ENCODE measurements at regions not wholly inside any gene's neighbourhood (a gene's known extent, or its start where the extent isn't known, plus 50 kb on each side); places are given as distances from the start of the nearest gene placed in this dataset.
"Not testable (repeated sequence)": the region's sequence is repeated elsewhere in the genome, so short reads cannot be mapped to it uniquely, and the experiment has no call there.

DNA sequence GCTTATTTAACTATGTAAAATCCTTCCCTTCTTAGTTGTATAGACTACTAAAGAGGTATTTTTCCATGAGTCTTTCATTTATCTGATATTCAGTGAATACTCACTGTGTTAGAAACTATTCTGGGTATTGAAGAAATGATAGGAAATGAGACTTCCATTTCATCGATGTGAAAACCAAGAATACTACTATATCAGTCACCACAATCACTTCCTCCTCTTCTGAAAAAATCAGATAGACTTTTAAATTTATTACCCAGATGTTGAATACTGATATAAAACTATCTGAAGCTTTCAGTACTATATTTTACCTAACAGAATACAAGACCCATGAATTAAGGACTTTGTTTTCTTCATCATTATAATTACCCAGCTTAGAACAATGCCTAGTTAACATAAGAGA lies 1801.1 kb upstream of the CELF4 start:
- DNase-seq, result no peak

DNA sequence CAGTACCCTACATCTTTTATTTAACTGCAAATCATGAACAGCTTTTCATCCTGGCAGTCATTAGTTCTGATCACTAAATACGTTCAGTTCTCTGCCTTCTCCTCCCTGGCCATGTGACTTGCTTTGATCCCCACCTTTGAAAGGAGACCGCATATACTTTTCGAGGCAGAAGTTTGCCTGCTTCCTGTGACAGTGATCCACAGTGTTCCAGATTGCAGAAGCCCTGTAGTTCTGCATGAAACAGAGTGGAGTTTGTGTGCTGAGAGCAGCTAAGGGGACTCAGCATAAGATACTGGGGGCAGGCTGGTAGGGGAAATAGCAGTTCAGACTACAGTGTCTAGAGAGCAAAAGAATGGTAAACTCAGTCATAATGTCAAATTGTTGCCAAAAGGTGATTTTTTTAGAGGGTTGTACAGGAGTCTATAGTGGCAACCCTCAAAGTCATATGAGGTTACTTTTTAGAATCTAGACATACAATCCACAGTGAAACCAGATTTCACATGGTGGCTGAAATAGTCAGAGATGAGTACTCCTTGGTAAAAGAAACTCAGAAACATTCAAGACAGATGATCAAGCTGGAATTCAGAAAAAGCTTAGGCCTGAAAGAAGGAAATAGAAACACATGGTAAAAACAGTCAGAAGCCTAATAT lies 1800.4 kb upstream of the CELF4 start:
- no peak for DNase-seq

DNA sequence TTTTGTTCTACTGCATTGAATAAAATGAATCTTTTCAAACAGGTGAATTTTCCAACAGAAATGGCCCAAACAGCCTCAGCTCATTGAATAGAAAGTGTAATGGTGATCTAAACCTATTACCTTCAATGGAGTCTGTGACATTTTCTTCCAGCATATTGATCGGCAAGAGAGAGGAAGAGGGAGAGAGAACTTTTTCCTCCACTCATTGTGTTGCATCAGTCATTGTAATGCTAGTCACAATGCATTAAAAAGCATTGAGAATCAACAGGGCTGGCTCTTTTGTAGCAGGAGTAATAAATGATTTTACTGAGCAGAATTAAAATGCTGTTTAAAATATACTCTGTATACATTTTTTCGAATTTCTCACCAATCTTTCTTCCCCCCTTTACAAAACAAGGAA lies 1794.5 kb upstream of the CELF4 start:
- DNase-seq, result no peak

DNA sequence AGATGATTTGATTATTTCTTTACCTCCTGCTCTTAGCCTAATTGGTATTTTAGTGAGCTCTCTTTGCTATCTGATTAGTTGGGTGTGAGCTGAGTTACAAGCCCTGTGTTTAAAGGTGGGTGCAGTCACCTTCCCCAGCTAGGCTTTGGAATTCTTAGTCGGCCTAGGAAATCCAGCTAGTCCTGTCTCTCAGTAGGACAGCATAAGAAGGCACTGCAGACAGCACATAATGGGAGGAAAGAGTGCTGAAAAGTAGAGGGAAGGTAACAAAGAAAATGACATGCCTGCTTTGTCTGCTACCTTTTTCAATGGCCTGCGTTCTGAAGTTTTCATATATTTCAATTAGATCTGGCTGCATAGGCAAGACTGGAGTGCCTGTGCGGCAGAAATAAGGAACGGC lies 1794.0 kb upstream of the CELF4 start:
- no peak for DNase-seq

DNA sequence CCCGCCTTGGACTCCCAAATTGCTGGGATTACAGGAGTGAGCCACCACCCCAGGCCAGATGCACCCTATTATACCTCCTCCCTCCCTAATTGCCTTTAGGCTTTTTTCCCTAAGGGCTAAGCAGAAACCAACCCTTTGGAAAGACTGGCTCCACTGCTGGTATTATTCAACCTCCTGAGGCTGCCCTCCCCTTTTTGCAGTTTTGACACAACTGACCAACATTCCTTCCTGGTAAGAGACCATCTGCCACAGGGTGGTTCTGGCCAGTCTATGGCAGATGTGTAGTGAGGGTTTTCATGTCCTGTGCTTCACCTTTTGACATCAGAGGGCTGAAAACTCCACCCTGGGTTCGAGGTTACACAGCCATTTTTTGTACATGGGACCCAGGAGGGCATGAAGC lies 1785.3 kb upstream of the CELF4 start:
- DNase-seq, result no peak

DNA sequence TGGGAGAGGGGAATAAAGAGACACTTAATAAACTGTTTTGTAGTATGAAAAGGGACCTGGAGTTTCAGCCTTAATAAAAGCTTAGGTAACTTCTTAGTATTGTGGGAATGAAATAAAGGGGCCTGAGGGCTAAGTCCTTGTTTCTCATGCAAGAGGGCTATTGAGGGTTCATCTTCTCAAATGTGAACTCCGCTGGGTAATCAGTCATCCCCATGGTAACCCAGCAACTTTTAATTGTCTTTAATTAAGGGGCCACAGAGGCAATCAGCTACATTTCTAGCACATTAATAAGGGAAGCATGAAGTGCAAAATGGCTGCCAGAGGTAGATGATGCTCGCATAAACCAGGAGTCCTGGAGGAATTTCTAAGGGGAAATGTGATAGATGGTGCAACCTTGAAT lies 1784.2 kb upstream of the CELF4 start:
- DNase-seq, result no peak

DNA sequence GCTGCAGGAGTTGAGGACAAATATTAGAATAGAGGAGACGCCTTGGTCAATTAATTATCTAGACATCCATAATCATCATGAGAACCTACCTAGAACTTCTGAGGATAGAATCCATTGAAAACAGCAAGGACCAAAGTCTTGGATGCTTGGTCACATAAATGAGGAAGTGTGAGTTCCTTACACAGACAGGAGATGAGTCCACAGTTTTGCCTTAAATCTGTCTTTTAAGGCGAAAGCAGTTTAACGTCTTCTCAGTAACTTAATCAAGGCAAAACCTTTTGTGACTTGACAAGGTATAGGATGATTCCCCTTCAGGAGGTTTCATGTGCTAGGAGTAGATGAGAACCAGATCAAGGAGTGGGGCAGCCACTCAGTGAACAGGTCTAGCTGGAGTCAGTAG lies 1783.2 kb upstream of the CELF4 start:
- no peak for DNase-seq

DNA sequence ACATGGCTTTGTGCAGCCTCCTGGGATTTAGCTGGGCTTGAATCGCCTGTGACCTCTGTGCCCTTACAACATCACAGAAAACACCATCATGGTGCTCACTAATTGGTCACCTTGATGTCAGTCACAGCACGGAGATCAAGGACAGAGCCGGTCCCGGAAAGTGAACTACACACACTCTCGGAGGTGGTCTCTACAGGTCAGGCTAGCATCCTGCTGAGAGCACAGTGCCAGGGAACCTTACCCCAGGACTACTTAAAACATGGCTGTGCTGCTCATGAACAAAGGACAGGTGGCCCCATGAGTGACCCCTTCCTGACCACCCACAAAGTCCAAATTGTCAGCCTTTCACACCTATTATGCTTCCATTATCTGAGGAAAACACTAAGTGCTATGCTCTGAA lies 1782.1 kb upstream of the CELF4 start:
- no peak for DNase-seq

DNA sequence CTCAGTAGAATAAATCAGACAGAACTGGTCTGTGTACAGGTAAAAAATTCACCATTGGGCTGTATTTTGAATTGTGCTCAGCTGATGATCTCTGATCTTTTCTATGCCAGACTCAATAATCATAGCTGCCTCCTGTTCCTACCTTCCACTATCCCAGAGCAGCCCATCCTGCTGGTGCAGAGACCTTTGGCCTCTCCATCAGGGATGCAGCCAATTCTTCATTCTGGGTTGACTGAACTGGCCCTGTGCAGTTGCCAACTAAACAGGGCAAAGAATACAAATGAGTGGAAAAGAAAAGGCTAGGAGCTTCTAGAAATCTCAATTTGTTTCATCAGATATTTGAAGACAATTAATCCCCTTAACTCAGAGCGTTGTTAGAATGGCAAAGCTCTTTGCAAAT lies 1781.3 kb upstream of the CELF4 start:
- DNase-seq, result no peak

DNA sequence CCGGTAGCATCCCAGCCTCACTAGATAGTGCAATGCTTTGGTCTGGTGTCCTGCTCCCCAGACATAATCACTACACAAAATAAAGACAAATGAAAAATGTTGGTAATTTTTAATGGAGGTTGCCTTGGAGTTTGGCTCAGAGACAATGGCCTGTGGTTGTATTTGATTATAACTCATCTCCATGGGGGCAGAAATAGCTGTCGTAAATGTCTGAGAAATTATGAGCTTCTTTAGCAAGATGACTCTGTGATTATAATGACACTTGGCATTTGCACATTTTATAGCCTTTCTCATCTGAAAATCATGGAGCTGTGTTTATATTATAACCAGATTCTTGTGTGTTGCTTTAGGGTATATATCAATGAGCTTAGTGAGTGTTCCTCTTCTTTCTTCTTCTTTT lies 1779.7 kb upstream of the CELF4 start:
- DNase-seq, result no peak

DNA sequence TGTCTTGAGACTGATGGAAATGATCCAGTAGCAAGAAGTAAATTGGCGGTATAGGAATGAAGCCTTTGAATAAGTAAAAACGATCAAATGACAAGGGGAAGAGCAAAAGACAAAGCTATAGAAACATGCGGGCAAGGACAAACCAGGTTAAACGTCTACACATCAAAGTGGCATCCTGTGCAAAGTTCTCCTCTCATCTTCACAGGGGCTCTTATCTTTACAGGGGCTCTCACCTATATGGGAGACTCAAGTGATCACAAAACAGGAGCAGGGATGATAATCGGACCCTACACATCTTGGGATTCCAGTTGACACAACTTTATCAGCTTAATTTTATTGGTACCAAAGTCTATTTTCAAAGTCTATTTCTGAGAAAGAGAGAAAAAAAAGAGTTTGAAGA lies 1778.9 kb upstream of the CELF4 start:
- no peak for DNase-seq

DNA sequence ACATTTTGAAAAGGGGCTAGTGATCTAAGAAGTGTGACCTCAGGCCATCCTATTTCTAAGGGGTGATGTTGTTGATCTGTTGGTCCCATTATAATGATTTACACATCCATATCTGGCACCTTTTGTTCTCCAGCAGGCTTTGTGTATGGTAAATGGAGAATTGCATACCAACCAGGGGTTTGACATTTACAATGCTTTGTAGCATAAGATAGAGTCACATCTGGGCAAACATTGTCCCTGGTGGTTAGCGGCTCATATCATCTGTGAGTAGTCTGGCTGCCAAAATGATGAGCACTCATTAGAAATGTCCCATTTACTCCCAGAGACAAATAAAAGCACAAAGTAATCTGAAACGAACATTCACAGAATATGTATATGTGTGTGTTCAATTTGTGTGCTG lies 1775.5 kb upstream of the CELF4 start:
- no peak for DNase-seq

DNA sequence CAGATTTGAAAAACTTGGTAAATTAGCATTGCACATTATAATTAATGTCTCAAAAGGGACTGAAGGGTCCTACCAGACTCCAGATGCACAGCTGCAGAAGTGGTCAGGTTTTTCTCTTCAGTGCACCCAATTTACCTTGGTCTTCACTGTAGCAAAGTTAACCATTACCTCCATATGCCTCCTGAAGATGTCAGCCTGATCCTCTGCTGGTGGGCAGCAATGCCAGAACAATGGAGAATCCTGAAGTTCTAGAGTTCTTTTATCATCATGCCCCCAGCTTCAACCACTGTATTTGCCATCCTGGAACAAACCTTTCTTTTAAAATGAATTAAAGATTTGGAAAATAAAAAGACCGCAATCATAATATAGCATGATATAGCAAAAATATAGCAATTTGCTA lies 1774.8 kb upstream of the CELF4 start:
- DNase-seq, result no peak

DNA sequence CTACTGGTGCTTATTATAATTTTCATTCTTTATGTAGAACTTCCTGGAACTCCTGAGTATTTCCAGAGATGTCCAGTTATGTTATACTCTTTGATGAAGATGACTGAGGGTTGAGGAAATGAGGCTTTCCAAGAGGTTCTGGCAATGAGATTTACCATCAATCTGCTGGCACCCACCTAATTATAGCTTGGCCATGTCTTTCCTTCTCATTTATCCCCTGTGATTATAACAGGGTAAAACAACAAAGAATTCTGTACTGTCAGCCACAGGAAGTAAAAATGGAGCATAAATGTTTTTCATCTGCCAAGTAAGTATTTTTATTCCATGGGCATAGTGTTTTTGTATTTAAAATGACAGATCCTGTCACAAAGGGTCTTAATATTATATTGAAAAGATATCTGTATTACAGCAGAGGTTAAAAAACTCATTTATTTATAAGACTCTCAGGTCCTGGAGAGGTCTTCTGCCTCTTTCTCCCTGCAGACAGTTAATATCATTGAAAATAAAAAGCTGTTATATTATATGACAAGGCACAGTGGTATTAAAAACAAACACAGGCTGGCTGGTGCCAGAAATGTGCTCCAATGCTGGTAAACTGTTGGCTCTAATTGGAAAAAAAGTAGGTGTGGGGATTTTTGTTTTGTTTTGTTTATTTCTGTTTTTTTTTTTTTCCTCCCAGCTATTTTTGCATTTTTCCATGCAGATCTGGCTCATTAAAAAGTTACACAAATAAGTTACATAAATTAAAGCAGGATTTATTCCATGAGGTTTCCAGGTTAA lies 1764.1 kb upstream of the CELF4 start:
- DNase-seq, result no peak

DNA sequence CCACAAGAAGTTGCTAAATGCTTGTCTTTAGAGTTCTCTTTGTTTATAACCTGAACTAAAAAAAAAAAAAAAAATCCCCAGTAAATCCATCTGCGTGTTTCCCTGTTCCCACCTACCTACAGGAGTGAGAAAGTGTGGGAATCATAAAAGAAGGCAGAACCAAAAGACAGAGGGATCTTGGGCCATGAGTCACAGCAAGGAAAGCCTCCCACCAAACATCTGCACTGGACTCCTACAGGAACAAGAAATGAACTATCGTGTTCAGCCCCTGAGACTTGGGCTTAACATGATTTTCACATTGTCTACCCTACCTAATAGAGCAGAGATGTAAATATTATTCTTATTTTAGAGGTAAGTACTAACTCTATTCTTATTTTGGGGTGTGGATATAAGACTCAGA lies 1761.2 kb upstream of the CELF4 start:
- no peak for DNase-seq

DNA sequence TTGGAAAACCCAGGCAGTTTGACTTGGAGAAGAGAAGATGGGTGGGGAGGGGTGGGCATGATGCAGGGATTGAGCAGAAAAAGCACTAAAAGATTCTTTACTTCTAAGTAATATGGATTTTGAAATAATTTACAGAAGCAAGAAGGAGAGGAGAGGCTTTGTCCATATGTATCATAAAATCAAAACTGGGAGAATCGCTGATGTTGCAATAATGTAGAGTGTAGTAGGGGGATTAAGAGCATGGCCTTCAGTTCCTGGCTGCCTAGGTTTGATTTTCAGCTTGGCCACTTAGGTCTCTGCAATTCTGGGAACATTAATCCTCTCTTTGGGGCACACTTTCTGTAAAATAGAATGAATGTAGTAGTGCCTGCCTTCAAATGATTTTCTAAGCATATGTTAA lies 1760.4 kb upstream of the CELF4 start:
- no peak for DNase-seq

DNA sequence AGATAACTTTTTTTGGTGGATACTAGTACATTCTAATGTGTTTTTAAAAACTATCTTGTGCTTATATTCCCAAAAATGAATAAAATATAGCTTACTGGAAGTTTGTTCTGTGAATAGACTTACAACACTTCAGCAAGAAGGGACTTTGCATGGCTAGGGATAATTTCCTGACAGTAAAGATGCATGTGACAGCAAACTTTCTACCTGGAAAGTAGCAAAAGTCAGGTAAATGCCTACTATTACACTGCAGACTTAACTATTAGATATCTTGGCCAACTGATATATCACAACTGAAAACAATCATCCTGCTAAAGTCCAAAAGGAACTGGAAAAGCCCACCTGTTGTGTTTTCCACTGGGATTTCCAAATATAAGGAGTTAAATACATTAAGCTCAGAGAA lies 1753.5 kb upstream of the CELF4 start:
- DNase-seq, result no peak

DNA sequence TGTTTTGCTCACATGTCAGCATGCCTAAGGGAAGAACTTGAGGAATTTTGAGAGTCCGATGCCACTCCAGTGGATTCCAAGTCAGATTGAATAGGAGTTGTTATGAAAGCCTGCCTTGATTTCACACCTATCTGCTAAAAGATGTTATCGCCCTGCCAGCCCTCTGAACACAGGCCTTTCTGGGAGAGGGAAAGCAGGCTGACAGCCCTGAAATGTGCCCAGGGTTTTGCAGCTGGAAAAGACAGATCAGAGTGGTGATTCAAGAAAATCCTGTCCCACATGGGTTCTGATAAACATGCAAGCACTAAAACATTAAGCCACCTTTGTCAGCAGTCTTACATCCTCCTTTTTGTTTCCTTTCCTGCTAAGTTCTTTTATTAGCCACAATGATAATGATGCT lies 1752.9 kb upstream of the CELF4 start:
- no peak for DNase-seq

DNA sequence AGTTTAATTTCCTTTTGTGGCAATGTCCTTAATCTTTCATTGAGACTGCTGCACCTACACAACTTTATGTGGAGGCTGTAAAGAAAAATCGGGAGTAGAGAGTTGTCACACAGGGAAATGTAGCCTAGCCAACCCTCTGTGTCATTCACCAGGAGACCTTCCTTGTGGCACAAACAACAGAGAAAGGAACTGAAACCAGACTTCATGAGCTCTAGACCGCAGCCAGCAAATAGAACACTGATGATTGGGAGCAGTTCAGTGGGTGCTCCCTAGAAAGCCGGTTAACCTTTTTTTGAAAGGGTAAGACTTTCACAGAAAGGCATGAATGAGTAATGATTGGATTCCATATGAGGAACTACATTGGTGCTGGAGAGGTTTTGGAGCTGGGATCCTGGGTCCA lies 1752.4 kb upstream of the CELF4 start:
- no peak for DNase-seq

DNA sequence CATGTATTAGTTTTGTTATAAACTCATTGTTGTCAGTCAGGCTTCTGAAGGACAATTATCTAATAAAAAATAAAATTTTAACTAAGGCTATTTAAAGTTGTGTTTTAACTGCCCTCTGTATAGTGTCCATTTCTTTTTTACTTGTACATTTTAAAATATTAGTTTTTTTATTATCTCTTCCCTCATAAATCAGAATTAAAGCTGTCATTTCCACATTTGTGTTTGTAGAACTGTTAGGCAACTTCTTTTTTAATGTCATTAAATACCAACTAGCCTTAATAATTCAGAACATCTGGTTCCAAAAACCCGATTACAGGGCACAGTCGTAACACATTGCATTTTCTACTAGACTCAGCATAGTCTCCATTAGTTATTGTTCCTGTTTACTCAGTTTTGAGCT lies 1749.0 kb upstream of the CELF4 start:
- no peak for DNase-seq

DNA sequence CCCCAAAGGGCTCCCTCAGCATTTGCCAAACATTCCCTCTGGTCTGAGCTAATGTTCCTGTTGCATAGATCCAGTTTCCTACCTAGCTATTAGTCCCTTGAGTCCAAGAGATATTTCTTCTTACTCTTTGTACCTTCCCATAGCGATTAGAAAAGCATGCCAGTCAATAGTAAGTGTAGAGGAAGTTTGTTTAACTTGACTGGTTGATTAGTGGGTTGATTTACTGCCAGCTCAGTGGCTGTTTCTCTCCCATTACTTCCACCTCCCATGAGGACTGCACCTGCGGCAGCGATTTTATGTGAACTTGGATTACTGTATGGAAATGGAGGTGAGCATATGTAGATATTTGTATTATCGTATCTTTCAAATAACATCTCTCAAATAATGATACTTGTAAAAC lies 1748.4 kb upstream of the CELF4 start:
- DNase-seq, result no peak

DNA sequence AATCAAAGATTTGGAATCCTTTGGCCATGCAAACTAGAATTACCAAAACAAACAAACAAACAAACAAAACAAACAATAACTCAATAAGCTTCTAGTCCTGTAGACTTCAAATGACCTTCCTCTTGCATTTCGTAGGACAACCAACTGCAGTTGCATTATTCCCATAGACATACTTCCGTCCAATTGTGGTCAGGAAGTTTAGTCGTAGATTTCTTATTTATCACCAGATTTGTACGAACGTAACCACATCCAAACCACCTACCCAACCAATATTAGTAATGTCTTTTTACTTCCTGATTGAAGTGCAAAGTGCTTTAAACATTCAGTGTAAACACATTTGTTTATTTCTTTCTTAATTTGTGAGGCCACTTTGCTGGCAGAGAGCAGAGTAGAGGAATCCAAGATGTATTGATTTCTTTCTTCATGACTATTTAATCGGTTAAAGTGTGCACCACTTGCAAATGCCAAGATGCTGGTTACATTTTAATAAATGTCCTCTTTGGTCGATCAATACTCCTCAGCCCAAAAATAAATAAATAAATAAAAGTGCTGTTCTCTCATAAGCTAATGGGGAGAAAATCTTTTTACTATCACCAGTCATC lies 1745.6 kb upstream of the CELF4 start:
- no peak for DNase-seq

DNA sequence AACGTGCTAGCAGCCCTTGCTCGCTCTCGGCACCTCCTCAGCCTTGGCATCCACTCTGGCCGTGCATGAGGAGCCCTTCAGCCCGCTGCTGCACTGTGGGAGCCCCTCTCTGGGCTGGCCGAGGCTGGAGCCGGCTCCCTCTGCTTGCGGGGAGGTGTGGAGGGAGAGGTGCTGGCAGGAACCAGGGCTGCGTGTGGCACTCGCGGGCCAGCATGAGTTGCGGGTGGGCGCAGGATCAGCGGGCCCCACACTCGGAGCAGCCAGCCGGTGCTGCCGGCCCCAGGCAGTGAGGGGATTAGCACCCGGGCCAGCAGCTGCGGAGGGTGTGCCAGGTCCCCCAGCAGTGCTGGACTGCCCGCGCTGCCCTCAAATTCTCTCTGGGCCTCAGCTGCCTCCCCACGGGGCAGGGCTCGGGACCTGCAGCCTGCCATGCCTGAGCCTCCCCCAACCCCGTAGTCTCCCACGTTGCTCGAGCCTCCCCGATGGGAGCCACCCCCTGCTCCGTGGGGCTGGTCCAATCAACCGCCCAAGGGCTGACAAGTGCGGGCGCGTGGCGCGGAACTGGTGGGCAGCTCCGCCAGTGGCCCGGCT lies 1743.4 kb upstream of the CELF4 start:
- not testable (repeated sequence) for DNase-seq

DNA sequence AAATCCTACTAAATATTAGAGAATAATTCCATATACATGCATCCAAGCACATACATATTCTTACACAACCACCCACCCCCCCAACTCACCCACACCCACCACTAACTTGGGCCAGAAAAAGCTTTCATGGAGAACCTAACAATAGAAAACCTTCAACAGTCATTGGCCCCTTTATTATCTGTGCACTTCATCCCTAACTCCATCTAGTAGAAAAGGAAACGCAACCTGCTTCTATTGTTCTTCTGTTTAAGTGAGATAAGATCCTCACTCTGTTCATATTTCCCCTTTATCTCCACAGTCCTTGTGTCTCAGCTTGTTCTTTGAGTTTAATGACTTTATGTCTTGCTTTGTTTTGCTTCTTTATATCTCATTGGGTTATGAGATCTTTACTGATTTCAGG lies 1740.2 kb upstream of the CELF4 start:
- DNase-seq, result no peak
